Lower lobe of right lung (tissue), 2 donors: ENCODE measurements at regions not wholly inside any gene's neighbourhood (a gene's known extent, or its start where the extent isn't known, plus 50 kb on each side); places are given as distances from the start of the nearest gene placed in this dataset.

Experiments
- ATAC-seq, 2 donors: fragments of 200-7000 bp; cut with Tn5 transposase; one replicate each; pipeline ENCODE4 v1.9.1; 2020 to 2022; ENCODE audit warnings: mild to moderate bottlenecking in 2 of 2, moderate library complexity in 2 of 2
- DNase-seq: peaks from one replicate; pipeline ENCODE4 v3.0.0-alpha.2; 2020
- H3K27ac ChIP-seq: fragments of 200-600 bp; one replicate; pipeline ENCODE4 v1.8.0; 2022
- H3K27me3 ChIP-seq: fragments of 200-600 bp; one replicate; pipeline ENCODE4 v1.8.0; 2022; ENCODE audit warnings: low read depth
- H3K36me3 ChIP-seq: fragments of 200-600 bp; one replicate; pipeline ENCODE4 v1.8.0; 2022; ENCODE audit warnings: mild to moderate bottlenecking
- H3K4me1 ChIP-seq: fragments of 200-600 bp; one replicate; pipeline ENCODE4 v1.8.0; 2022
- H3K4me3 ChIP-seq: fragments of 200-600 bp; one replicate; pipeline ENCODE4 v1.8.0; 2022; ENCODE audit warnings: mild to moderate bottlenecking
- H3K9me3 ChIP-seq: fragments of 200-600 bp; one replicate; pipeline ENCODE4 v1.8.0; 2022
- CTCF ChIP-seq: fragments of 200-600 bp; IDR thresholded peaks from one replicate; pipeline ENCODE4 v1.8.0; 2022; ENCODE audit warnings: antibody characterized with exemption, mild to moderate bottlenecking
- intact Hi-C: fragments of 100-400 bp; cut with DNase I; formaldehyde crosslinking; loops from one replicate; pipeline ENCODE4 v1.11.0; 2022
- donor health status: DM: no; HTN: yes; CAD: no; lungs with severe emphysema.

- ATAC-seq (no peak), DNase-seq (no peak)
- Histone ChIP-seq H3K4me1 (no peaks in the 10 kb centered on the region), H3K27me3 (no peaks in the 10 kb centered on the region), H3K4me3 (no peak overlapping the region), H3K36me3 (no peaks in the 10 kb centered on the region), H3K9me3 (no peaks in the 10 kb centered on the region), H3K27ac (no peak overlapping the region)
- no peak for TF ChIP-seq CTCF
- intact Hi-C loops, result no loop called here
Observed at GRCh38 chr1:199741586-199741985, 285.9 kb upstream of the NR5A2 start.

DNA sequence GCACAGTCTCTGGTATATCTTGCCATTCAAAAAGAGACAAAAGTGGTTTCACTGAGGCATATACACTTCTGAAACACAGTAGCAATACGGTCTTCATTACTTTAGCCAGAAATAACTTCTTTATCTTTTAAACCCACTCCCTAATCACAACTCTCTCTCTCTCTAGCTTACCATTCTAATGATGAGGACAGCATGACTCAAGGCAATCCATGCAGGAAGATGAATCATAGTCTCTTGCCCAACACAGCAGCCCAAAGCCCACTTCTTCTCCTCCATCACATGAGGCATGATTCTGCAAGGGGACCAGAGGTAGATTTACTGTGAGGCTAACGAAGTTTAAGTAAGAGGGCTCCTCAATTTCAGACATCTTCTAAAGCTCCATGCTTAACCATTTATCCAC lies 285.0 kb upstream of the NR5A2 start:
- no peaks in the 10 kb centered on the region for H3K36me3 ChIP-seq
- H3K27ac ChIP-seq, result no peak overlapping the region
- H3K4me3 ChIP-seq, result no peak overlapping the region
- no peaks in the 10 kb centered on the region for H3K4me1 ChIP-seq
- intact Hi-C loops, result no loop called here
- TF ChIP-seq CTCF, result no peak
- DNase-seq (no peak), ATAC-seq (peak; percentile 30 to 43)
- H3K9me3 ChIP-seq, result no peaks in the 10 kb centered on the region
- no peaks in the 10 kb centered on the region for H3K27me3 ChIP-seq

- Histone ChIP-seq H3K27ac (no peak overlapping the region), H3K9me3 (no peaks in the 10 kb centered on the region), H3K4me3 (no peak overlapping the region), H3K4me1 (no peaks in the 10 kb centered on the region), H3K36me3 (no peaks in the 10 kb centered on the region), H3K27me3 (no peaks in the 10 kb centered on the region)
- no peak for TF ChIP-seq CTCF
- intact Hi-C loops, result no loop called here
- DNase-seq (no peak), ATAC-seq (no peak)
Observed at GRCh38 chr1:199743227-199743626, 284.3 kb upstream of the NR5A2 start.

GRCh38 chr1:199746666-199747384 lies 280.7 kb upstream of the NR5A2 start:
- no peak for TF ChIP-seq CTCF
- no peaks in the 10 kb centered on the region for H3K27me3 ChIP-seq
- H3K36me3 ChIP-seq, result no peaks in the 10 kb centered on the region
- H3K27ac ChIP-seq, result no peak overlapping the region
- H3K4me1 ChIP-seq, result no peaks in the 10 kb centered on the region
- ATAC-seq (no peak), DNase-seq (no peak)
- H3K9me3 ChIP-seq, result no peaks in the 10 kb centered on the region
- intact Hi-C loops, result no loop called here
- H3K4me3 ChIP-seq, result no peak overlapping the region

DNA sequence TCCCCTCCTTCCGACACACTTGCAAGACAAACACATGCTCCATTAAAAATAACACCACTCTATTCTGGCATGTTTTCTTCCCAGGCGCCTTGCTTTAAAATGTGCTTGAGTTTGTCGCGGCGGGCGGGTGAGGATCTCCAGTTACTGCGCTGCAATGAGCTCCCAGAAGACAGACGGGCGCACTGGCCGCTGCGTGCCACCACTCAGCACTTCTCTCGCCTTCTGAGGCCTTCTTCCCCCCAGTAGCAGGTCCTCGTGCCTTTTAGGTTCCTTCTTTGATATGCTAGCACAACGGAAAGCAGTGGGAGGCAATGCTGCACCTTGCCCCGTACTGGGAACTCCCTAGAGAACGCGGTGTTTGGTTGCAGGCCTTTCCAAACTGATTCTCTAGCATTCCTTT lies 279.5 kb upstream of the NR5A2 start:
- no peak overlapping the region for H3K4me3 ChIP-seq
- intact Hi-C loops, result no loop called here
- no peaks in the 10 kb centered on the region for H3K9me3 ChIP-seq
- ATAC-seq (no peak), DNase-seq (no peak)
- TF ChIP-seq CTCF, result no peak
- no peaks in the 10 kb centered on the region for H3K27me3 ChIP-seq
- no peaks in the 10 kb centered on the region for H3K36me3 ChIP-seq
- H3K4me1 ChIP-seq, result no peaks in the 10 kb centered on the region
- no peak overlapping the region for H3K27ac ChIP-seq
